GM12865 (cell line): ENCODE measurements at regions not wholly inside any gene's neighbourhood (a gene's known extent, or its start where the extent isn't known, plus 50 kb on each side); places are given as distances from the start of the nearest gene placed in this dataset.

ENCODE experiments used
- DNase-seq: peaks from one replicate; pipeline ENCODE4 v3.0.0; 2010; ENCODE audit warnings: low read depth
- H3K4me3 ChIP-seq: 2 replicates; pipeline ENCODE4 v1.5.1; 2011; ENCODE audit warnings: mild to moderate bottlenecking, low read depth, low read length, control low read depth
- CTCF ChIP-seq: IDR thresholded peaks from 2 replicates; pipeline ENCODE4 v1.5.1; 2011; ENCODE audit warnings: low read length, control low read depth, low read depth, inconsistent platforms; ENCODE audit not compliant: insufficient read depth; ENCODE audit errors: missing control alignments

GRCh38 chr4:81747242-81747930 is 275.7 kb upstream of the RASGEF1B start:
- TF ChIP-seq CTCF: no peak
- DNase-seq: no peak

GRCh38 chr4:81746773-81747172 is 275.1 kb upstream of the RASGEF1B start:
- no peak for TF ChIP-seq CTCF
- no peak overlapping the region for H3K4me3 ChIP-seq
- DNase-seq: no peak

More at GRCh38 chr4:81747242-81747930, 275.7 kb upstream of the RASGEF1B start:
- H3K4me3 ChIP-seq: no peak overlapping the region

GRCh38 chr4:81746071-81746470 is 274.4 kb upstream of the RASGEF1B start:
- no peak for DNase-seq
- no peak for TF ChIP-seq CTCF
- H3K4me3 ChIP-seq: no peak overlapping the region

GRCh38 chr4:81745050-81745449 is 273.3 kb upstream of the RASGEF1B start:
- no peak overlapping the region for H3K4me3 ChIP-seq
- DNase-seq: no peak
- no peak for TF ChIP-seq CTCF

- no peak overlapping the region for H3K4me3 ChIP-seq
- no peak for TF ChIP-seq CTCF
- DNase-seq: no peak
Observed at GRCh38 chr4:81743731-81744435, 272.2 kb upstream of the RASGEF1B start.

GRCh38 chr4:81740487-81740886 is 268.8 kb upstream of the RASGEF1B start:
- no peak for TF ChIP-seq CTCF
- no peak for DNase-seq
- no peak overlapping the region for H3K4me3 ChIP-seq

- no peak for TF ChIP-seq CTCF
- H3K4me3 ChIP-seq: no peak overlapping the region
- no peak for DNase-seq
Observed at GRCh38 chr4:81738891-81739290, 267.2 kb upstream of the RASGEF1B start.
